GM12891 (cell line): ENCODE measurements at regions not wholly inside any gene's neighbourhood (a gene's known extent, or its start where the extent isn't known, plus 50 kb on each side); places are given as distances from the start of the nearest gene placed in this dataset.

ENCODE experiments used
- DNase-seq: peaks from one replicate; pipeline ENCODE4 v3.0.0; 2011; ENCODE audit warnings: low spot score; ENCODE audit not compliant: insufficient read length
- FAIRE-seq: peaks from 2 replicates; lab custom pipeline; 2011; peaks lifted over from hg19 to GRCh38; lab: Jason Lieb, UNC
- PAX5 ChIP-seq: IDR thresholded peaks from 2 replicates; pipeline ENCODE4 v1.6.1; 2011; ENCODE audit warnings: low read length, moderate library complexity, mild to moderate bottlenecking; ENCODE audit not compliant: insufficient read depth, severe bottlenecking
- POLR2A ChIP-seq: IDR thresholded peaks from 2 replicates; pipeline ENCODE4 v1.6.1; 2011; ENCODE audit warnings: low read depth, low read length, control low read depth
- POLR2AphosphoS5 ChIP-seq: IDR thresholded peaks from 2 replicates; pipeline ENCODE4 v1.6.1; 2011; ENCODE audit warnings: low read depth, low read length, control low read depth
- POU2F2 ChIP-seq: IDR thresholded peaks from 2 replicates; pipeline ENCODE4 v1.6.1; 2011; ENCODE audit warnings: low read depth, mild to moderate bottlenecking, control low read depth, low read length, moderate library complexity
- SPI1 ChIP-seq: IDR thresholded peaks from 2 replicates; pipeline ENCODE4 v1.6.1; 2011; ENCODE audit warnings: low read depth, low read length, control low read depth
- TAF1 ChIP-seq: IDR thresholded peaks from 2 replicates; pipeline ENCODE4 v1.6.1; 2011; ENCODE audit warnings: low read depth, low read length, control low read depth

GRCh38 chr11:43574411-43574810 is 106.1 kb upstream of the HSD17B12 start:
- no peak for DNase-seq
- FAIRE-seq, result peak; percentile 45
- no peak for TF ChIP-seq PAX5
- no peak for TF ChIP-seq POLR2A
- TF ChIP-seq TAF1, result no peak
- no peak for TF ChIP-seq POU2F2
- no peak for TF ChIP-seq POLR2AphosphoS5
- no peak for TF ChIP-seq SPI1

DNA sequence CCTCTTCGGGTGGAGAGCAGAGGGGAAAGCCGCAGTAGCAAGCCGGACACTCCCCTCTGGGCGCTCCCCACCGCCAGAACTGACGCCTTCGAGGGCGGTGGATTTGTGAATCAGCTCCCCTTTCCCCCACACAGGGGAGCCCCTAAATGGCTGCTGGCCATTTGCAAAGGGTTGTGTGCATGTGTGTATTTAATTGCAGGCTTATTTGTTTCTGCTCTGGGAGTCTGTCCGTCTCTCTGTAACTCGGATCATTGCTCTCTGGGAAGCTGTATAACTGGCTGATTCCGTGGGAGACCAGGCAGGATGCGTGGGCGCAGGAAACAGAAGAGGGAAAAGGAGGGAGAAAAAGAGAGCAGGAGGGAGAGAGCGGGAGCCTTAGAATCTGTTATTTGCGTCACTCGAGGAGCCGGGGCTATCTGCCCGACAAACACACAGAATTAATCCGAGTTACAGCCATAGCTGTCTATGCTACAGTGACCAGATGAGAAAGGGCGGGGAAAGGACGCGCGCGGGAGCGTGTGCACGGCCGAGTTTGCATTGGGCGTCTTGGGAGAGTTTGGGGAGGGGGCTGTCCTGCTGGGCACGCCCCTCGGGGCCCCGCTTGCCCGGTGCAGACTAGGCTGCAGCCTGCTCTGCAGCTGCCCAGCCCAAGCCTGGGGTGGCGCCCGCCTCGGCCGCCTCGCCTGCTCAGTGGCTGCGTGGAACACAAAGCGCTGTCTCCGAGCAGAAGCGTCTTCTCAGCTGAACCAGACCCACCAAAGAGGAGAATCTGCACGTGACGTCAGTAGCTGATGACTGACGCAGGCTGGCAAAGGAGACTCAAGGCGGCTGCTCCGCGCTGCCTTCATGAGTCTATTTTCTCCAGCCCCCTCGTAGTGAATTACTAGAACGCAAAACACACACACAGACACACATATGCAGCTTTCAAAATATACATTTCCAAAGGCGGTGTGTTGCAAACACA is 105.3 kb upstream of the HSD17B12 start:
- DNase-seq, result no peak
- no peak for FAIRE-seq

GRCh38 chr11:43575913-43576310 is 104.6 kb upstream of the HSD17B12 start:
- TF ChIP-seq PAX5, result no peak
- DNase-seq (no peak), FAIRE-seq (no peak)

More for the DNA sequence above, 105.3 kb upstream of the HSD17B12 start:
- TF ChIP-seq SPI1, result no peak

DNA sequence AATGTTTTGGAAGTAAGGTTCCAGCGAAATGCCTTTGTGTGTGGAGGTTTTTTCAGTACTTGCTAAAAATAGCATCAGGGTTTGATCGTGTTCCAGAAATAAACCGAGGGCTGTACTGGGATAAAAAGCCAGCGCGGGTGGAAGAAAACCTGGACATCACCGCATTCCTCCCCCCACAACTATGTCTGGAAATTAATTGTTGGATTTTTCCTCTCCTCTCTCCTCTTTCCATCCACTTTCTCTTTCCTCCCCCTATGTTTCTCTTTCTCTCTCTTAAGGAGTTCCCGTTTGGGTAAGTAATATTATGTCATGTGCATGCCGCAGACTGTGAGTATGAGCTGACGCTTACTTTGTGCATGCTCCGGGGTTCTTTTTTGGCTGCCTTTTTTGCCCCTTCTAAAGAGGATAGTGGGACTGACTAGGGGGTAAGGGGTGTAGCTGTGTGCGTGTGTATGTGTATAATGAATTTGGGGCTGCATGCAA is 104.2 kb upstream of the HSD17B12 start:
- DNase-seq (no peak), FAIRE-seq (no peak)
- no peak for TF ChIP-seq POU2F2

GRCh38 chr11:43576803-43577521 is 103.6 kb upstream of the HSD17B12 start:
- DNase-seq, result no peak
- no peak for FAIRE-seq
- TF ChIP-seq POU2F2 (no peak), POLR2A (no peak), SPI1 (no peak), PAX5 (no peak), POLR2AphosphoS5 (no peak), TAF1 (no peak)

DNA sequence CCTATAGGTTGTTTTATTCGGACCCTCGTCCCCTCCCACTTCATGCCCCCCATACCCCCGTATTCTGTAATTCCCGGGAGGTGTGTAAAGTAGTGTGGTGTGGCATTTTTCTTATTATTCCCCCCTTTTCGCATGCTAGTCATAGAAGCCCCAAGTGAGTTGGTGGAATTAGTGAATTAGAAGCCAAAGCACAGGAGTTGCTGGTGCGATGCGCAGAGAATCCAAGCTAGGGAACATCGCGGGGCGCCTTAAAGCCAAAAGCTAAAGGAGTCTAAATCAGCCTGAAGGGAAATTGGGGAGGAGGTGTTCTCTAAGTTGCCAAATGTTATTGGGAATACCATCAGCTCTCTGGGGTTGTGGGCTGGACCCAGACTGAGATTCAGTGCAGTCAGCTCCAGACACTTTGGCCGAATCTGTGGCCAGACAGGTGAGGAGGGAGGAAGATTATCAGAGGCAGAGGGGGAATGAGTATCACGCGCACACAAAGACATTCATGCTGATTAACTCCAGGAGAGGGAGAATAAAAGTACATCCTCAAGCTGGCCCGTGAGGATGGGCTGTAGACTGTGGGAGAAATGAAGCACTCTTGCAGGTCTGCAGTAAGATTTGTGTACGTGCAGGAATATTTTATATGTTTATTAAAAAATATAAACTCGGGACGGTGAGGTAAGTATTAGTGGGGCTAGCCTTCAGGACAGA is 102.8 kb upstream of the HSD17B12 start:
- TF ChIP-seq SPI1 (no peak), POLR2A (no peak), TAF1 (no peak), PAX5 (no peak), POU2F2 (no peak), POLR2AphosphoS5 (no peak)
- DNase-seq (no peak), FAIRE-seq (no peak)

GRCh38 chr11:43578346-43579170 is 102.0 kb upstream of the HSD17B12 start:
- DNase-seq, result no peak

DNA sequence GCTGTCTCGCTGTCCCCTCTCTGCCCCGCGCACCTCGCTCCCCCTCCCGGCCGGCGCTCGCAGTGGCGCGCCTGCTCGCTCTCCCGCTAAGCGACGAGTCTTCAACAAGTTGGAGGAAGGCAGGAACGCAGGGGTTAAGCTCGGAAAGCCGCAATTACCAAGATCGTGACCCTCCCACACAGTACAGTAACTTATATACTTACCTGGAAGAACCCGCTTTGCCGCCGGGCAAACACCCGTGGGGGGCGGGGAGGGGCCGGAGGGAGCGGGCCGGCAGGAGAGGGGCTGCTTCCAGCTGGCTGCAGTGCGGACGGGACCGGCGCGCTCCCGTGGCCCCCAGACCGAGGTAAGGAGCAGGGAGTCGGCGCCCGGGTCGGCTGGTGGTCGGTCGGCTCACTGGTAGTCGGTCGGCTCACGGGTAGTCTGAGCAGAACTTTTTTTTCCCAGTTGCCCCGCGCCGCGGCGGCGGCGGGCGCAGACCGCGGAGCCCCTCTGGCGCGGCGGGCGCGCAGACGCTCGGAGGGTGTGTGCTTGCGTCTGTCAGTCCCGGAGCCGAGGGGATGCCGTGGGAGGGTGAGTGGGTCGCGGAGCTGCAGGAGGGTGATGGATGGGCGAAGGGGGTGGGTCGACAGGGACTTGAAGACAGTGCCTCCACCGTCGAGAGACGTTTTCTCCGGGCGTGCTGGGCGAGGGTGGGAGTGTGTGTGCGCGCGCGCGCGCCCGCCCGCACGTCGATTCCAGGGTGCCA is 101.2 kb upstream of the HSD17B12 start:
- DNase-seq (no peak), FAIRE-seq (peak; percentile 82)
- TF ChIP-seq POLR2A, result no peak
- no peak for TF ChIP-seq POLR2AphosphoS5
- no peak for TF ChIP-seq PAX5

More at GRCh38 chr11:43578346-43579170, 102.0 kb upstream of the HSD17B12 start:
- FAIRE-seq, result no peak
- no peak for TF ChIP-seq TAF1
- no peak for TF ChIP-seq POLR2A
- TF ChIP-seq PAX5, result no peak
- TF ChIP-seq POU2F2, result no peak

DNA sequence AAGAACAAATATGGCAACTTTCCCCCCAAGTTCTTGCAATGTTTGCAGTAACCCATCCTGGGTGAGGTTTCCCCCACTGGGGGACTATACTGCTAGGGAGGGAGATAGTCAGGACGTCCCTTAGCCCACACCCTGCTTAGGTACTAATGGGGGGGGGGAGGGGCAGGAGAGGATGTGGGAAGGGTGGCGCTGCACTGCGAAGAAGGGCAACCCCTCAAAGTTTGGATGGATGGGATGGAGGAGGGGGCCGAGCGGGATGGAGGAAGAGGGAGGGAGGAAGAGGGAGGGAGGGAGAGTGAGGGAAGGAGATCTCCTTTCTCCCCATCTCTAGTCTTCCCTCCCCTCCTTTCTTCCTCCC is 100.6 kb upstream of the HSD17B12 start:
- TF ChIP-seq POLR2AphosphoS5 (no peak), TAF1 (no peak), SPI1 (no peak)
- no peak for FAIRE-seq
- DNase-seq, result no peak
